PC-3 (cell line): ENCODE measurements at regions not wholly inside any gene's neighbourhood (a gene's known extent, or its start where the extent isn't known, plus 50 kb on each side); places are given as distances from the start of the nearest gene placed in this dataset.

ENCODE experiments used
- ATAC-seq: fragments of 200-7000 bp; cut with Tn5 transposase; 2 replicates; pipeline ENCODE4 v1.9.1; 2020; ENCODE audit warnings: mild to moderate bottlenecking, moderate library complexity
- BruUV-seq: library from RNA; stranded (reverse); fragments of 400-500 nt; replicated peaks from 2 replicates; lab custom pipeline; 2021; lab: Mats Ljungman, UMichigan
- CTCF ChIA-PET: fragments of 300-600 bp; sonication (Branson Sonifier 250); formaldehyde crosslinking; loops from one replicate; lab custom pipeline; 2022; ENCODE audit warnings: antibody characterized with exemption; lab: Charles Lee
- POLR2A ChIA-PET: fragments of 300-600 bp; sonication (Branson Sonifier 250); formaldehyde crosslinking; loops from one replicate; lab custom pipeline; 2022; ENCODE audit warnings: antibody characterized with exemption; ENCODE audit not compliant: unreplicated experiment; lab: Charles Lee
- DNase-seq: peaks from one replicate; pipeline ENCODE4 v3.0.0-alpha.2; 2015
- H2AFZ ChIP-seq: fragments of 300-600 bp; sonication (generic); 2 replicates; pipeline ENCODE4 v1.6.0; 2016; ENCODE audit warnings: antibody characterized with exemption, low read length
- H3F3A ChIP-seq: fragments of 300-600 bp; sonication (generic); one replicate; pipeline ENCODE4 v1.6.0; 2017; ENCODE audit warnings: antibody characterized with exemption, low read length, control low read depth, mild to moderate bottlenecking; ENCODE audit not compliant: unreplicated experiment
- H3K27ac ChIP-seq: fragments of 300-600 bp; sonication (generic); 2 replicates; pipeline ENCODE4 v1.5.1; 2016; ENCODE audit warnings: mild to moderate bottlenecking, low read length
- H3K27me3 ChIP-seq: fragments of 300-600 bp; sonication (generic); 2 replicates; pipeline ENCODE4 v1.6.1; 2016; ENCODE audit warnings: low read length, mixed read lengths
- H3K36me3 ChIP-seq: fragments of 300-600 bp; sonication (generic); 2 replicates; pipeline ENCODE4 v1.6.1; 2016; ENCODE audit warnings: low read depth, mixed run types, low read length, mixed read lengths
- H3K4me1 ChIP-seq: fragments of 300-600 bp; sonication (generic); 2 replicates; pipeline ENCODE4 v1.5.1; 2016; ENCODE audit warnings: low read length; ENCODE audit not compliant: insufficient read depth
- H3K4me2 ChIP-seq: fragments of 300-600 bp; sonication (generic); 2 replicates; pipeline ENCODE4 v1.6.0; 2016; ENCODE audit warnings: low read length
- H3K4me3 ChIP-seq: fragments of 300-600 bp; sonication (generic); 2 replicates; pipeline ENCODE4 v1.5.1; 2016; ENCODE audit warnings: mild to moderate bottlenecking, low read length, mixed read lengths
- H3K79me2 ChIP-seq: fragments of 300-600 bp; sonication (generic); 2 replicates; pipeline ENCODE4 v1.6.1; 2017; ENCODE audit warnings: low read length, mixed read lengths
- H3K9ac ChIP-seq: fragments of 300-600 bp; sonication (generic); 2 replicates; pipeline ENCODE4 v1.6.0; 2016; ENCODE audit warnings: mild to moderate bottlenecking, low read length
- H3K9me2 ChIP-seq: fragments of 300-600 bp; sonication (generic); replicated peaks from 2 replicates; pipeline ENCODE4 v1.6.1; 2016; ENCODE audit warnings: mixed run types, low read length, mixed read lengths
- H3K9me3 ChIP-seq: fragments of 300-600 bp; sonication (generic); 2 replicates; pipeline ENCODE4 v1.6.1; 2016; ENCODE audit warnings: low read length, mixed read lengths
- H4K20me1 ChIP-seq: fragments of 300-600 bp; sonication (generic); 2 replicates; pipeline ENCODE4 v1.6.1; 2016; ENCODE audit warnings: low read length, mixed read lengths
- CTCF ChIP-seq: fragments of 300-600 bp; sonication (generic); conservative IDR thresholded peaks from 2 replicates; pipeline ENCODE4 v1.5.1; 2017; ENCODE audit warnings: antibody characterized with exemption, low read depth, mild to moderate bottlenecking, low read length
- EZH2 ChIP-seq: fragments of 300-600 bp; sonication (generic); IDR thresholded peaks from one replicate; pipeline ENCODE4 v1.6.1; 2017; ENCODE audit warnings: antibody characterized with exemption, mild to moderate bottlenecking, low read length; ENCODE audit not compliant: unreplicated experiment
- EZH2phosphoT487 ChIP-seq: fragments of 300-600 bp; sonication (generic); IDR thresholded peaks from 2 replicates; pipeline ENCODE4 v1.6.1; 2018; ENCODE audit warnings: mild to moderate bottlenecking, antibody characterized with exemption, low read length, borderline replicate concordance
- intact Hi-C: fragments of 100-400 bp; cut with micrococcal nuclease; formaldehyde crosslinking; loops from 2 replicates; pipeline ENCODE4 v1.9.0; 2023

DNA sequence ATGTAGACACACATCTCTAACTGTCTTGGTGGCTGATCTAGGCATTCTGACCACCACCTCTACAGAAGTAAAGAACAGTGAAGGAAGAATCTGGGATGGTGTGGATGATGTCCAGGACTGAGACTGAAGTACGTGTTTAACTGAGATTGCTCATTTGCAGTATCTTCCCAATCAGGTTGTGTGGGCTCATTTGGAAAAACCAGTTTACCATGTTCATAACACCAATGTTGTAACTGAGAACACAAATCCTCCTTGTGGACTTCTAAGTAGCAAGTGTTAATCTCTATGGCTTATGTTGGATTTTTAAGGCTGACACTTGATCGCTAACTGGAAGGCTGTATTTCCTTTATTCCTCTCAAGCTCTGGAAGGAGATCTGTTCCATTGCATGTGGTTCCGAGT lies 144.7 kb downstream of the ZNF518B start:
- H3K4me1 ChIP-seq, result no peaks in the 10 kb centered on the region
- TF ChIP-seq CTCF (no peak), EZH2phosphoT487 (no peak), EZH2 (no peak)
- no TSS peak for BruUV-seq
- H3K79me2 ChIP-seq, result no peaks in the 10 kb centered on the region
- POLR2A ChIA-PET, result no interaction called here
- no peak overlapping the region for H3K27ac ChIP-seq
- ATAC-seq (no peak), DNase-seq (no peak)
- intact Hi-C loops, result no loop called here
- no peaks in the 10 kb centered on the region for H3K36me3 ChIP-seq
- H3K9ac ChIP-seq, result no peak overlapping the region
- no peak overlapping the region for H2AFZ ChIP-seq
- H3K9me3 ChIP-seq, result no peaks in the 10 kb centered on the region
- no peaks in the 10 kb centered on the region for H3K9me2 ChIP-seq
- H3K27me3 ChIP-seq, result no peaks in the 10 kb centered on the region
- H3F3A ChIP-seq, result no peaks in the 10 kb centered on the region
- H3K4me2 ChIP-seq, result no peak overlapping the region
- CTCF ChIA-PET, result no interaction called here
- H4K20me1 ChIP-seq, result no peaks in the 10 kb centered on the region
- no peak overlapping the region for H3K4me3 ChIP-seq

DNA sequence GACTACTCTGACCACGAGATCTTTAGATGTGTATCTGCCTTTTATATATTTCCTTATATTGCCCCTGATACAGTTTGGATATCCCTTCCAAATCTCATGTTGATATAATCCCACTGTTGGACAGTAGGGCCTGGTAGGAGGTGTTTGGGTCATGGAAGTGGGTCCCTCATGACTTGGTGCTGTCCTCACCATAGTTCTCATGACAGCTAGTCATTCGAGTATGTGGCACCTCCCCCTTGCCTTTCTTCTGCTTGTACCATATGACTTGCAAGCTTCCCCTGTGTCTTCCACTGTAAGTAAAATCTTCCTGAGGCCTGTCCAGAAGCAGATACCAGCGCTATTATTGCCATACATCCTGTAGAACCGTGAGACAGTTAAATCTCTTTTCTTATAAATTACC lies 145.3 kb downstream of the ZNF518B start:
- Histone ChIP-seq H3K27me3 (no peaks in the 10 kb centered on the region), H3K9me2 (no peaks in the 10 kb centered on the region), H3K4me1 (no peaks in the 10 kb centered on the region), H3K27ac (no peak overlapping the region), H3K4me2 (no peak overlapping the region), H3K36me3 (no peaks in the 10 kb centered on the region), H3K4me3 (no peak overlapping the region), H3F3A (no peaks in the 10 kb centered on the region), H3K79me2 (no peaks in the 10 kb centered on the region), H2AFZ (no peak overlapping the region), H3K9me3 (no peaks in the 10 kb centered on the region), H4K20me1 (no peaks in the 10 kb centered on the region), H3K9ac (no peak overlapping the region)
- no peak for DNase-seq
- intact Hi-C loops, result no loop called here
- POLR2A ChIA-PET, result no interaction called here
- ATAC-seq, result no peak
- no TSS peak for BruUV-seq
- TF ChIP-seq EZH2phosphoT487 (no peak), EZH2 (no peak), CTCF (no peak)
- CTCF ChIA-PET, result no interaction called here

DNA sequence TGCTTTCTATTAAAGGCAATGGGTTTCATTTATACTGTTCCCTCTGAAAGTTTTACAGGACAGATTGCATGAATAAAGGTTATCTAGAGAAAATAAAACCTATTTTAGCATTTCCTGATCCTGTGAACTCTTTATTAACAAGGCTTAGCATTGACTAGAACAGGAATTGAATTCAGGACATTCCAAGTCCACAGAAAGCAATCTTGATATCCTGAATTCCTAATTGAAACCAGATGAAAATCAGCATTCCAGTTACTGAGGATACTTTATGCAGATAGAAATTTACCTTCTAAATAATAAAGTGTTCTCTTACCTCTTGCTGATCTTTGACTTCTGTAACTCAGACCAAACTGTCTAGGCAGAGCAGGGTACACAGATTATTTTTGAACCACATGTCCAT lies 151.4 kb downstream of the ZNF518B start:
- H3K4me2 ChIP-seq, result no peak overlapping the region
- H3K79me2 ChIP-seq, result no peaks in the 10 kb centered on the region
- no TSS peak for BruUV-seq
- no peaks in the 10 kb centered on the region for H3K36me3 ChIP-seq
- ATAC-seq, result no peak
- no peaks in the 10 kb centered on the region for H3K4me1 ChIP-seq
- no peaks in the 10 kb centered on the region for H3F3A ChIP-seq
- H4K20me1 ChIP-seq, result no peaks in the 10 kb centered on the region
- no peaks in the 10 kb centered on the region; the same call in 1 of the 2 replicates for H3K27me3 ChIP-seq
- DNase-seq, result no peak
- H3K9ac ChIP-seq, result no peak overlapping the region
- no peaks in the 10 kb centered on the region for H3K9me2 ChIP-seq
- ChIA-PET CTCF (no interaction called here), POLR2A (no interaction called here)
- intact Hi-C loops, result no loop called here
- H3K27ac ChIP-seq, result no peak overlapping the region
- no peak overlapping the region for H2AFZ ChIP-seq
- H3K9me3 ChIP-seq, result no peaks in the 10 kb centered on the region
- no peak for TF ChIP-seq EZH2
- no peak overlapping the region for H3K4me3 ChIP-seq
